ENCODE measurements at regions not wholly inside any gene's neighbourhood (a gene's known extent, or its start where the extent isn't known, plus 50 kb on each side); places are given as distances from the start of the nearest gene placed in this dataset.

- no peak for TF ChIP-seq CTCF (conservative IDR thresholded peaks at IDR 0.05; ENCODE audit: low read depth, low read length)
- no peak for TF ChIP-seq EZH2 (IDR thresholded peaks at IDR 0.05; ENCODE audit: borderline replicate concordance, low read depth, low read length, poor library complexity, severe bottlenecking)
These were observed 133.3 kb downstream of the PFKFB3 start for GRCh38 chr10:6336016-6336415.
